CD14-positive monocyte (primary cell): ENCODE measurements at regions not wholly inside any gene's neighbourhood (a gene's known extent, or its start where the extent isn't known, plus 50 kb on each side); places are given as distances from the start of the nearest gene placed in this dataset.

ENCODE experiments used
- DNase-seq, 3 donors: peaks; one replicate each; pipeline ENCODE4 v3.0.0-alpha.2; 2011 to 2022
- H2AFZ ChIP-seq: 2 replicates; pipeline ENCODE4 v1.6.0; 2012; ENCODE audit warnings: mild to moderate bottlenecking, low read depth, low read length, inconsistent platforms; ENCODE audit not compliant: insufficient read depth, poor library complexity, severe bottlenecking
- H3K27ac ChIP-seq, 2 donors: 1 replicate in 1 of 2; 2 replicates in 1 of 2; pipeline ENCODE4 v1.5.1; 2012 to 2013; ENCODE audit warnings: low read length in 2 of 2, control low read depth in 1 of 2, inconsistent platforms in 1 of 2, low read depth in 1 of 2, mild to moderate bottlenecking in 1 of 2
- H3K27me3 ChIP-seq, 2 donors: one replicate each; pipeline versions ENCODE4 v1.6.0 to v1.6.1; 2011 to 2013; ENCODE audit warnings: low read length in 2 of 2; ENCODE audit not compliant: control insufficient read depth in 2 of 2, insufficient read depth in 2 of 2
- H3K36me3 ChIP-seq, 2 donors: replicated peaks in 1 of 2; 1 replicate in 1 of 2; 2 replicates in 1 of 2; pipeline versions ENCODE4 v1.5.1 to v1.6.1; 2012 to 2013; ENCODE audit warnings: low read length in 2 of 2, control low read depth in 1 of 2, inconsistent platforms in 1 of 2, mild to moderate bottlenecking in 1 of 2; ENCODE audit not compliant: insufficient read depth in 2 of 2, control insufficient read depth in 1 of 2
- H3K4me1 ChIP-seq, 2 donors: 1 replicate in 1 of 2; 2 replicates in 1 of 2; pipeline versions ENCODE4 v1.5.1 to v1.6.1; 2012 to 2013; ENCODE audit warnings: low read length in 2 of 2, control low read depth in 1 of 2, inconsistent platforms in 1 of 2, mild to moderate bottlenecking in 1 of 2, moderate library complexity in 1 of 2; ENCODE audit not compliant: insufficient read depth in 2 of 2, control insufficient read depth in 1 of 2
- H3K4me2 ChIP-seq: replicated peaks from 2 replicates; pipeline ENCODE3; 2012; ENCODE audit warnings: low read length, moderate library complexity, mild to moderate bottlenecking; ENCODE audit not compliant: poor library complexity, severe bottlenecking; ENCODE audit errors: extremely low read depth
- H3K4me3 ChIP-seq, 3 experiments: fragments of 200-600 bp in 1 of 3; sonication (generic) in 1 of 3; replicated peaks in 1 of 3; 1 replicate in 2 of 3; 2 replicates in 1 of 3; pipeline ENCODE4 v1.5.1; 2011 to 2013; ENCODE audit warnings: low read length in 3 of 3, mild to moderate bottlenecking in 3 of 3, control low read depth in 2 of 3, low read depth in 2 of 3, inconsistent platforms in 1 of 3, moderate library complexity in 1 of 3
- H3K79me2 ChIP-seq: 2 replicates; pipeline ENCODE4 v1.6.0; 2012; ENCODE audit warnings: mild to moderate bottlenecking, control low read depth, inconsistent platforms, low read length, moderate library complexity; ENCODE audit not compliant: insufficient read depth
- H3K9ac ChIP-seq: 2 replicates; pipeline ENCODE4 v1.6.0; 2017; ENCODE audit warnings: low read length, mild to moderate bottlenecking; ENCODE audit not compliant: insufficient read depth, poor library complexity, severe bottlenecking
- H3K9me3 ChIP-seq, 2 donors: replicated peaks in 1 of 2; 1 replicate in 1 of 2; 2 replicates in 1 of 2; pipeline versions ENCODE4 v1.5.1 to v1.6.1; 2012 to 2013; ENCODE audit warnings: low read length in 2 of 2, control low read depth in 1 of 2; ENCODE audit not compliant: control insufficient read depth in 1 of 2, insufficient read depth in 1 of 2
- H4K20me1 ChIP-seq: 2 replicates; pipeline ENCODE4 v1.6.0; 2012; ENCODE audit warnings: mild to moderate bottlenecking, low read length, control low read depth, moderate library complexity; ENCODE audit not compliant: insufficient read depth
- H3K27ac Mint-ChIP-seq, 7 donors: one replicate each; pipeline ENCODE4 v1.8.0; 2020; ENCODE audit warnings: mild to moderate bottlenecking in 7 of 7, mixed read lengths in 7 of 7, moderate library complexity in 6 of 7, inconsistent platforms in 2 of 7
- H3K27me3 Mint-ChIP-seq, 3 donors: one replicate each; pipeline ENCODE4 v1.8.0; 2021 to 2022; ENCODE audit warnings: low read depth in 3 of 3, mild to moderate bottlenecking in 3 of 3, mixed read lengths in 3 of 3, moderate library complexity in 3 of 3, inconsistent platforms in 1 of 3
- H3K36me3 Mint-ChIP-seq, 2 donors: one replicate each; pipeline ENCODE4 v1.8.0; 2020; ENCODE audit warnings: mixed read lengths in 2 of 2, inconsistent platforms in 1 of 2, mild to moderate bottlenecking in 1 of 2
- H3K4me1 Mint-ChIP-seq: one replicate; pipeline ENCODE4 v1.8.0; 2020; ENCODE audit warnings: mild to moderate bottlenecking, mixed read lengths
- H3K4me3 Mint-ChIP-seq, 2 donors: one replicate each; pipeline ENCODE4 v1.8.0; 2020; ENCODE audit warnings: mild to moderate bottlenecking in 2 of 2, mixed read lengths in 2 of 2, moderate library complexity in 1 of 2
- H3K9me3 Mint-ChIP-seq, 7 donors: one replicate each; pipeline ENCODE4 v1.8.0; 2020 to 2022; ENCODE audit warnings: mixed read lengths in 7 of 7, mild to moderate bottlenecking in 6 of 7, moderate library complexity in 6 of 7, inconsistent platforms in 2 of 7
- CTCF ChIP-seq: fragments of 200-600 bp; IDR thresholded peaks from one replicate; pipeline ENCODE4 v1.8.0; 2022; ENCODE audit warnings: antibody characterized with exemption, mild to moderate bottlenecking
- WGBS: methylation state at CpG from one replicate; pipeline ENCODE4 v1.1.5; 2013; ENCODE audit warnings: missing lambda C conversion rate; ENCODE audit not compliant: insufficient coverage; 5-methylcytosine and 5-hydroxymethylcytosine counted together
- intact Hi-C, 2 donors: fragments of 100-400 bp; cut with micrococcal nuclease; formaldehyde crosslinking; loops; one replicate each; pipeline versions ENCODE4 v1.15.0 to v1.15.1; 2023

GRCh38 chr13:86692291-86692690, 893.1 kb upstream of the SLITRK6 start:
- no peak overlapping the region for H3K27ac Mint-ChIP-seq
- intact Hi-C loops = no loop called here
- no peaks in the 10 kb centered on the region for H3K27me3 ChIP-seq
- H3K9ac ChIP-seq = no peak overlapping the region
- peaks cover 0 to 15% (median 4%) of the 10 kb centered on the region in 7 donors for H3K9me3 Mint-ChIP-seq
- no peaks in the 10 kb centered on the region for H3K36me3 ChIP-seq
- no peak for DNase-seq
- H3K4me1 Mint-ChIP-seq = no peaks in the 10 kb centered on the region
- no peaks in the 10 kb centered on the region for H3K4me1 ChIP-seq
- no peak overlapping the region for H3K4me3 ChIP-seq
- no peak for TF ChIP-seq CTCF
- H2AFZ ChIP-seq = no peak overlapping the region
- H3K36me3 Mint-ChIP-seq = no peaks in the 10 kb centered on the region
- H3K9me3 ChIP-seq = peaks cover 12 to 15% of the 10 kb centered on the region in 2 donors
- WGBS = 71% methylated on average over 1 of the region's 2 CpGs
- no peaks in the 10 kb centered on the region for H3K27me3 Mint-ChIP-seq
- H3K4me2 ChIP-seq = no peak overlapping the region
- no peak overlapping the region for H3K27ac ChIP-seq
- no peak overlapping the region for H3K4me3 Mint-ChIP-seq
- H3K79me2 ChIP-seq = no peaks in the 10 kb centered on the region
- no peaks in the 10 kb centered on the region for H4K20me1 ChIP-seq

- H3K27ac ChIP-seq = no peak overlapping the region
- no peaks in the 10 kb centered on the region for H3K27me3 Mint-ChIP-seq
- H3K4me3 ChIP-seq = no peak overlapping the region
- H3K36me3 ChIP-seq = no peaks in the 10 kb centered on the region
- H3K79me2 ChIP-seq = no peaks in the 10 kb centered on the region
- no peaks in the 10 kb centered on the region for H3K4me1 ChIP-seq
- no peak for DNase-seq
- no peaks in the 10 kb centered on the region for H4K20me1 ChIP-seq
- H3K4me2 ChIP-seq = no peak overlapping the region
- peaks cover 0 to 16% of the 10 kb centered on the region in 2 donors for H3K9me3 ChIP-seq
- no peak overlapping the region for H3K4me3 Mint-ChIP-seq
- H3K4me1 Mint-ChIP-seq = no peaks in the 10 kb centered on the region
- intact Hi-C loops = no loop called here
- H3K9me3 Mint-ChIP-seq = peaks cover 0 to 9% (median 4%) of the 10 kb centered on the region in 7 donors
- no peak for TF ChIP-seq CTCF
- H2AFZ ChIP-seq = no peak overlapping the region
- H3K27ac Mint-ChIP-seq = no peak overlapping the region
- no peaks in the 10 kb centered on the region for H3K27me3 ChIP-seq
- no peaks in the 10 kb centered on the region for H3K36me3 Mint-ChIP-seq
- no peak overlapping the region for H3K9ac ChIP-seq
Measured at GRCh38 chr13:86710013-86710412, 910.8 kb upstream of the SLITRK6 start.
